HPDE6-E6E7 (cell line): ENCODE measurements at regions not wholly inside any gene's neighbourhood (a gene's known extent, or its start where the extent isn't known, plus 50 kb on each side); places are given as distances from the start of the nearest gene placed in this dataset.

Source experiments
- DNase-seq: peaks from one replicate; pipeline ENCODE4 v3.0.0; 2011; ENCODE audit warnings: missing footprints; ENCODE audit errors: extremely low spot score

GRCh38 chr3:74693696-74694393, 79.4 kb upstream of the CNTN3 start:
- DNase-seq, result no peak

DNA sequence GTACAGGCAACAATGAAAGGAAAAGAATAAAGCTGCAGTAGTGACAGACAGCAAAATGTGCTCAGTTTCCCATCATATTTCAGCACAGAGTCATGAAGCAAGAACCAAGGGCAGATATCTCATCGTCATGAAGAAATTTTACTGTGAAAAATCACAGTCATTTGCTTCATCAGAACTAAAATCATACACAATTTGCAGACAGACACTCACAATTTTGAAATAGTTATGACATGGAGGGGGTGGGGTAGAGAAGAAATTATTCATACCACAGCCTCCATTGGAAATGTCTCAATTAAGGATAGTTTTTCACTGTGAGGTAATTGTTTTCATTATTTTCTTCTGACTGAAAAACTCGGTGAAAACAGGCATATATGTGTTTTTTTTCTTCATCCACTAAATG, 78.8 kb upstream of the CNTN3 start:
- DNase-seq, result no peak

DNA sequence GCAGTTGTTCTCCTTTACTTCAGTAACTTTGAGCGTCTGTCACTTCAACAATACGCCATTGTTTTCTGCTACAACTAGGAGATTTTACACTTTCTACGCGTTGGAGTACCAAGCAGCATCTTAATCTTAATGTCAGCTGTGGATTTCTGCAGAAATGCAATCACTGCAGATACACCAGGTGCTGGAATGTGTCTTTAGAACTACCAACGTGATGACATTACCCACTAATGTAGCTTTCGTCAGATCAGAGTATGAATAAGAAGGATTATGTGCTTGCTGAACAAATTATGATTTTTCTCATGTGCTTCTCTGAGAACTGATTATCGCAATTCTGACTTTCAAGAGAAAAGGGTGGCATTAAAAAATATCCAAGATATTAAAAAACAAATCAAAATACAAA, 77.5 kb upstream of the CNTN3 start:
- DNase-seq, result no peak

DNA sequence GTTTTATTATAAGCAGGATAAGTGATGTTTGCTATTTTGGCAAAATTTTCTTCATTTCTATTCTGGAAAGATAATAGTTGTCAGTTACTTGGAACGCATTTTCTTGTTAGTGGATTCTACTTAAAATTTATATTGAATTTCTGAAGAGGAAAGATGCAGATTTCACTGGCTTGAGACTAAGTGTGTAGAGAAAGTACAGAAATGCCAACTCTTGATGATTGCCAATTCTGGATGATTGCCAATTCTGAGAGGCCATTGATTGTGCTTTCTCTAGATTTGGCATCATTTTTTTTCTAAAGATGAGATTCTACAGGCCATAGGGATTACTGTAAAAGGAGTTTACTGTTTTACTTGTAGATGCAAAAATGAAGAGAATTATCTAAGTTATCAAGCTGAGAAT, 58.9 kb upstream of the CNTN3 start:
- no peak for DNase-seq

DNA sequence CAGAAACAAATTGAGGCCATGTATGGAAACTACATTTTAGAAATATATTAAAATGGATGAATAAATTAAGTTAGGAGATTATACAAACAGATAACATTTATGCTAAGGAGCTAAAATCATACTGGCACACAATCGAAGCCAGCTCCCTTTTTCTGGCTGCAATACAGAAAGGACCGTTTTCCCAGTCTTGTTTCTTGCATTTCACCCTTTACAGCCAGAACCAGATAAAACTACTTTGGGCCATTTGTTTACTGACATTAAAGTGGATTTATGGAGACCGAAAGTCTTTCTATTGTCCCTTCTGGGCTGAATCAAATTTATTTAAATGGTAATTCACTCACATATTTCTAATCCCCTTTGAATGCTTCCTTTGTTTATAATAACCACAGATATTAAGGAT, 50.1 kb upstream of the CNTN3 start:
- DNase-seq, result no peak
